ENCODE measurements at regions not wholly inside any gene's neighbourhood (a gene's known extent, or its start where the extent isn't known, plus 50 kb on each side); places are given as distances from the start of the nearest gene placed in this dataset.
"Not testable (repeated sequence)": the region's sequence is repeated elsewhere in the genome, so short reads cannot be mapped to it uniquely, and the experiment has no call there.

DNA sequence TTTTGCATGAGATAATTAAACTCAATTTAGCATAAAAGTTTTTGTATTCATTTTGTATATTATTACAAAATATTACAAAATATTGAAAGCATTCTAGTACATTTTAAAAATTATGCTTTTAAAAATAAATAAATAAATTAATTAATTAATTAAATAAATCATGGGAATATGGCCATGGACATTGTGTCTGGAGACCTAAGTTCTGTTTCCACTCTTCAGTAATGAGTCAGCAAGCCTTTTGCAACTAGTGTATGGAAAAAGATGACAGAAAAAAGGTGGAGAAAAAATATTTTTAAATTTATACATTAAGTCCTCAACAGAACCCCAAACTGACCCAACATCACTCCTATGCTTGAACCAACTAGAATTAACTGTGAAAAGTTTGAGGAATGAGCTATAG, 1187.5 kb upstream of the USP15 start:
- no peak for DNase-seq

DNA sequence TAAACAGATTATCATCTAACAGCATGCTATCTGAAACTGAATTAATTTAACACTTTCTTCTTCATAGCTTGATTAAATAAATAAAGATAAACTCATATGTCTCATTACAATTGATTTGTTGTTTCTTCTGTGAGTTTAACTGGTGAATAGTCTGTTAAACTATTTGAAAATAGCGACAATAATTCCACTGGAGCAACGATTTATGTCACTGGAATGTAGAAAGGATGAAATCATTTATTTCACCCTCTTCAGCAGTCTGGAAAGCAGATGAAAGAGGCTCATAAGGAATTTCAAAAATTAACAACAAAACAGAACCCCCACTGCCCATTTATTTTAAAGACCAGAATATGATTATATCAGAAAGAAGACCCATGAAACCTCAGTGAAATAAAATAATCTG, 1165.1 kb upstream of the USP15 start:
- DNase-seq = no peak

DNA sequence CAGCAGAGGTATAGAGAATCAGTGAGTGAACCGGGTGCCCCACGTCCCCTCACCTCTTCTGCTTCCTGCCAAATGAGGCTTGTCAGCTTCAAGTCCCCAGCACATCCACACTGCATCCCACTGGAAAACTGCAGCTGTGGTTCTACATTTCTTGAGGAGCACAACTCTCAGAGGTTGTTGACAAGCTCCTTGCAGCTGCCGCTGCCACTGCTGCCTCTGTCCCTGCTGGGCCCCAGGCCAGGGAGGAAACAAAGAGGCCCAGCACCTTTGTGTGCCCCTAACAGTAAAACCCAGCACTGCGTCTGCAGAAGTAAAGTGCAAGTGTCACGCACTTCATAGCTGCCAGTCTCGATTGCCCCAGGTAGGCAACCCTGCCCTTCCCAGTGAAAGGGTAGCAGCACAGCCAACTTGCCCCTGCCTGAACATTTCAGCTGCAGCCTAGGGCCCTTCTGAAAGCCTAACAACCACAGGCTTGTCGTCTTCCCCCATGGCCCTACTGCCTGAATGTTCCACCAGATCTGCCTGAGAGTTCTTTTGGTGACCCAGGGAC, 1162.1 kb upstream of the USP15 start:
- no peak for DNase-seq

DNA sequence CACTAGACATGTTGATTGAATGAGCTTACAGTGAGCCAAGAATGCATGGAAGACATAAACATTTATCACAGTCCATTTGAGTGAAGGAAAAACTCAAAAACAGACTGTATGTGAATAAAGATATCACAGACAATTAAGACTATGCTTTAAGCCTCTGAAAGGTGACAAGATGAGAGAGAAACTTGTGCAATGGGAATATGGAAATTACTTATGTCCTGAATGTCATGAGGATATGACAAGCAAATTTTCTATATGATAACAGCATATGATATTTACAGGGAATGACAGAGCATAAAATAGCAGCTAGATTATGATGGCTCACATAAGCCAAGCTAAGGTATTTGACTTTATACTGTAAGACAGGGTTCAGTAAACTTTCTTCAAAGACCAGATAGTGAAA, 1153.1 kb upstream of the USP15 start:
- no peak for DNase-seq

DNA sequence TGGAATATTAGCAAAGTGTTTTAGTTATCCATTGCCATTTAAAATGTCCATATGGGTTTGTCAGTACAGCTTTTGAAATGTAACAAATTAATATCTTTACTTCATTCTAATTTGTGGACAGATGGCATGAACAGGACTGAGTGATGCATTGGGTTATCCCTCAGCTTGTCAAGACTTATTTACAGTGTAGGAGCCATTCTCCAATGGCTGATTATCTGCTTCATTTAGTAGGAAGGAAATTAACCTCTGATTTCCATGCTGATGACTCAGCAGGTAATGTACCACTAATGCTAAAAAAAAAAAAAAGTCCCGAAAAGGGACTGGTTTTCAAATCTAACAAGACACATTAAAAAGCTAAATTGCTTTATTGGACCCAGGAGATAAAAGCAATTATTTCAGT, 1149.0 kb upstream of the USP15 start:
- no peak for DNase-seq

DNA sequence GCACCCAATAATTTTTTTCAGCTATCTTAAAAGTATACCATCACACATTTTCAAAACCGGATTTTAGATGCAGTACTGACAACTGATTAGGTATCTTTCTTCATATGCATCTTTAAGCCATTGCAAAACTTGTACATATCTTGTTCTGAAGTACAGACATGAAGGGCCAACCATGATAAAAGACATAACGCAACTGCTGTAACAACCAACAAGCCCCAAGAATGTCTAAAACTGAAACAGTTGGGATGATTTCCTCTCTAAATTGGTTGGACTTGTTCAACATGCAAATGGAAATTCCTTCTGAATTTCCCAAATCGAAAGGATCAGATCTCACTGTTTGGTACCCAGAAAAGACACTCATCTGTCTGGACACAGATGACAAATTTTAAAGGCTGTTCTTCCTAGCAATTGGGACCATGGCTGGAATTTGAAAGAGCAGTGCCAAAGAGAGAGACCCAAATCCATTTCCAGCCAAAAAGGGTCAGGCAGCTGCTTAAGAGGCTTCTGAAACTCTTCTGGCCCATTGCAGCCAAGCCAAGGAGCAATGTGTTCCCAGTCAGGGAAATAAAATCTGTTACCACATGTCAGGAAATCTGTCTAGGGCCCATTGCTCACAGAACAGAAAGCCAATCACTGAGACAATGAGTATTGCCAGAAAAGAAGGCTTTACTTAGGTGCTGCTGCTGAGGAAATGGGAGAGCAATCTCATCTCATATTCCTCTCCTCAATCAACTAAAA, 1122.4 kb upstream of the USP15 start:
- no peak for DNase-seq

DNA sequence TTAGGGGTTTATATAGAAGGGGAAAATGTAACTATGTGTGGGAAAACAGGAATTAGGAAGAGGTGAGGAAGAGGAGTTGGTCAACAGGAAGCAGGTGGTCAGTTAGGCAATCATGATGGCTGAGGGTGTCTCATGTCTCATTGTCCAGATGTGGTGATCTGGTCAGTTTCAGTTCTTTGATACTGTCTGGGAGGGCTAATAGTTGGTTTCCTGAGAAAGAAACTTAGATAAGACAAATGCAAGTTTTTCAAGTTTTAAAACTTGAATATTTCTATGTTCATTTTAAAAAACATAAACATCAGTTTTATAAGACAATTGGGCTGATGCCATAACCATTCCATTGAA, 1121.8 kb upstream of the USP15 start:
- DNase-seq = no peak

DNA sequence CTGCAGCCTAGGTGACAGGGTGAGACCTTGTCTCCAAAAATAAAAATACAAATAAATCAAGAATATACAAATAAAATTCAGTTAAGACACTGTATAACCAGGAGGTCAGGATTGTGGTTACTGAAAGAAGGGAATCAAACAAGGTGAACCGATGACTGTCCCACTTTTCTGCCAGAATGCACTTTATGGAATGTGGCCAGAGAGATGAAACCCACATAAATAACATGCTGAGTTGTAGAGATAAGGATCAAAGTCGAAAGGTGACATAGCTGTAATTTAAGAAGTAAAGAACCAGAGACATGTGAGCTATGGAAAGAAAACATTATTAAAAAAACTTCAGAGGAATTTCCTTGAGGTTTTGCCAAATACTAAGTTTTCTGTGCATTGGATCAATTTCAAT, 1098.2 kb upstream of the USP15 start:
- DNase-seq = no peak

DNA sequence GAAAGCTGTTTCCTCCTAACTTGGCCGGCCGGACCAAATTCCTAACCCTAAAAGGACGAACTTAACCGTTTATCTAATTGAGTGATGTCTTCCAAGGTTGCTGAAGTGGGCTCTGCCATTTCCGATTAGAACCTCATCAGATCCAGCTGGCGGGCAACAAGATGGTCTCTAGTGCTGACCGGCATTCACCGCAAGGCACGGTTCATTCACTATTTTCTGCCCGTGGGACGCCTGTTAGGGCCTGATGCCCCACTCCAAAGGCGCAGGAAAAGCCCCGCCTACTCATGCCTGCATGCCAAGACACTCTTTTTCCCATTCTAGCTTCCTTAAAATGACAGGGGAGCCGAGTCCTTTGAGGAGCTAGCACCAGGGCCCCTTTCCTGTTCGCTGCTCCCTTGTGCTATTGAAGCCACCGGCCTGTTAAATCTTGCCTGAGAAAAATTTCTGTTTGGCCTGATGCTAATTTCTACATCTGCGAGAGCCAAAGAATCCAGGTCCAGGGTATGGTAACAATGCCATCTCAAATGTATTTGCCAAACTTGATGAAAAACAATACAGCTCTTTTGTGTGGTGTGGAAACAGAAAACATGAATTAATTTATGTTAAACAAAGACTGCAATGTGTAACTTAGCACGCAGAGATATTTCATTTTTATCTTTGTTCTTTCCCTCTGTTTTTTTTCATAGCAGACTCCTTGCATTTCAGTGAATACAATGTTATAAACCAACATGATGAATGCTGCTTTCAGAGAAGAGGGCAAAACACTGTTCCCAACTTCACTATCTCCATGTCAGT, 1071.2 kb upstream of the USP15 start:
- DNase-seq = no peak

DNA sequence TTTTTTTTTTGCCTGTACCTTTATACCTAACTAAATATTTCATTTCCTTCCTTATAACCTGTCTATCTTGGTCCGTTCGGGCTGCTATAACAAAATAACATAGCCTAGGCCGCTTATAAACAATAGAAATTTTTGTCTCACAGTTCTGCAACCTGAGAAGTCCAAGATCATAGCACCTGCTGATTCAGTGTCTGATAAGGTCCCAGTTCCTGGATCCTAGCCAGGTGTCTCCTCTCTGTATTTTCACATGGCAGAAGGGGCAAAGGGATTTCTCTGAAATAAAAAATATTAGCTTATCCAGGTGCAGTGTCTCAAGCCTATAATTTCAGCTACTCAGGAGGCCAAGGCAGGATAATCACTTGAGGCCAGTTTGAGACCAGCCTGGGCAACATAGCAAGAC, 1046.6 kb upstream of the USP15 start:
- DNase-seq = no peak

DNA sequence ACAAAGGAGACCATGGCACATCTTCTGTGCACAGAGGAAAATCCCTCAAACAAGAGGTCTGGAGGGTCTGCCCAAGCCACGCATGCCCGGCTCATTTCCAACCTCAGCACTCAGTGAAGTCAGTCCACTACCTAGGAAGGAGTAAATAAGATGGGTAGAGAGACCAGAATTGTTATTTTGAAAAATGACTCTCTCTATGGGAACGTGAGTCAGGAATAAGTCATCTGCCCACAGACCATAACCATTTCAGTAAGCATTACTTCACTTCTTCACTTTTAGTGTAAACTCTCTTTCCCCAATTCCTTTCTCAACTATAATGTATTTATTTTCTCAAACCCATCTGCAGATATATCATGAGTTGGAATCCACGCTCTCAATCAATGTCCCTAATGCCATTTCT, 1039.9 kb upstream of the USP15 start:
- DNase-seq = no peak

DNA sequence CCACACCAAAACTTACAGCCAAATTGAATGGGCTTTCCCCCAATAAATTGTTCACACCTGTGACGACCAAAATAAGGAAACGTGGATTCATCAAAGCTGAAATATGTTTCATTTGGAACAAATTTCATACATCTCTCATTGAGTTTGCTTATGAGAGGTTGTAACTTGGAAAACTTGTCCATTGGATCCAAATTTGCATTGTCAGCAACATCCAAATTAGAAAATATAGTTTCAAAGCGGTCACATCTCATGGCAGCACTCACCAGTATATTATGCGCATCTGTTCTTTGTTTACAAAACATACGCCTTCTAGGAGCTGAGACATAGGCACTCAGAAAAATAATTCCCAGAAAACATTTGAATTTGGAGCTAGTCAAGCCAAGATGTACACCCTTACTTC, 1028.2 kb upstream of the USP15 start:
- DNase-seq = no peak

DNA sequence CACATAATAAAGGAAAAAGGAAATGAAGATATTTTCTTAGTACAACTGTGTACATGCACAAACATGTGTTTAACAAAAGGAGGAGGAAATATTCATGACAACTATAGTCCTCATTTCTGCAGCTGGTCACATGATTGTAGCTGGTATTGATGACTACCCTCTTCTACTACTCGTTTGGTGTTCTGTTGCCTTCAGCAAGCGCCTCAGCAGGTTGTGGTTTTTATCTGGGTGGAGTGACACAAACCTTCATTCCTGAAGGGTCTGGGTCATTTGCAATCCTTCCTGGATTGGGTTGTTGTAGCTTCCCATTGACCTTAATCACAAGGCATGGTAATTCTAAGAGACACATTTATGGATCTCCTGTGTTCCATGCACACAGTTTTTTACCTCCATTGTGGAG, 1009.9 kb upstream of the USP15 start:
- DNase-seq = no peak

DNA sequence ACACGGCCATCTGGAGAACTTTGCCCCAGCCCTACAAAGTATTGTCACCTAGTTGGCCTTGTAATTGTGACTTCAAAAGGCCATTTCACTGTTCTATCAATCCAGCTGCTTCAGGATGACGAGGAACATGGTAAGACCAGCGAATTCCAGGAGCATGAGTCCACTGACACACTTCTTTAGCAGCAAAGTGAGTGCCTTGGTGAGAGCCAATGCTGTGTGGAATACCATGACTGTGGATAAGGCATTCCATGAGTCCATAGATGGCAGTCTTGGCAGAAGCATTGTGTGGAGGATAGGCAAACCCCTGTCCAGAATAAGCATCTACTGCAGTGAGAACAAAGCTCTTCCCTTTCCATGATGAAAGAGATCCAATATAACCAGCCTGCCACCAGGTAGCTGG, 1009.1 kb upstream of the USP15 start:
- DNase-seq = no peak

DNA sequence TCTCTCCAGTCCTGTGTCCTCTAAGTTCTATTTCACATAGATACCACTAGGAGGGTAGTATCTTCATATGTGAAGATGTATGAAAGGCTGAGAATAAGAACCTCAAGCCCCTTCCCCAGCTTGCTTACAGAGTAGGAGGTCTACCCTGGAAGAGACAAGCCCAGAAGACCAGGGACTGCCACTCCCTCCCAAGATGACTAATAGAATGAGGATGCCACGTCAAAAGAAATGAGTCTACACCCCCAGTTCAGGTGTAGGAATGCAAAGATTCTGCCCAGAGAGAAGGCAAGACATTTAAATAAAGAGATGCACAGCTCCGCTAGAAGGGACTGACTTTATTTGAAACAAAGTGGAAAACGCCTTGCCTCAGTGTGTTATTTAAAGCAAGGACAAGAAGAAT, 1006.0 kb upstream of the USP15 start:
- DNase-seq = no peak

DNA sequence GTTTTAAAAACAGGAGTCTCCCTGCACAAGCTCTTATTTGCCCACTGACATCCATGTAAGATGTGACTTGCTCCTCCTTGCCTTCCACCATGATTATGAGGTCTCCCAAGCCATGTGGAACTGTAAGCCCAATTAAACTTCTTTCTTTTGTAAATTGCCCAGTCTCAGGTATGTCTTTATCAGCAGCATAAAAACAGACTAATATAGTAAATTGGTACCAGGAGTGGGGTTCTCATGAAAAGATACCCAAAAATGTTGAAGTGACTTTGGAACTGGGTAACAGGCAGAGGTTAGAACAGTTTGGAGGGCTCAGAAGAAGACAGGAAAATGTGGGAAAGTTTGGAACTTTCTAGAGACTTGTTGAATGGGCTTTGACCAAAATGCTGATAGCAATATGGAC, 995.9 kb upstream of the USP15 start:
- DNase-seq = not testable (repeated sequence)

DNA sequence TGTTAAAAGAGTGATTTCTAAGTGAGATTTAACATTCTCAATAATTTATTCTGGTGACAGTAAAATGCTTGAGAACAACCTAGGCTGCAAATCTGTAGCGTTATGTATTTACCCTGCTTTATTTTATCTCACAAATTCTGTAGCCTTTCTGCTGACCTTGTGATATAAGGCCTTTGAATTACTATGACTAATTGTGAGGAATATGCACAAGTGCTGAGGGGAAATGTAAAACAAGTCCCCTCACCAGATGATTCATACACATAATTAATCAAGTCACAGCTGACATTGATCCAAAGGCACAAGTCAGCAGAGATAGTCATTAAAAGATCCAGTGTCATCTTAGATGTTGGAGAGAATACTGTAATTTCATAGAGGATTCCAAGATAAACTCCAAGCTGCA, 992.7 kb upstream of the USP15 start:
- no peak for DNase-seq

DNA sequence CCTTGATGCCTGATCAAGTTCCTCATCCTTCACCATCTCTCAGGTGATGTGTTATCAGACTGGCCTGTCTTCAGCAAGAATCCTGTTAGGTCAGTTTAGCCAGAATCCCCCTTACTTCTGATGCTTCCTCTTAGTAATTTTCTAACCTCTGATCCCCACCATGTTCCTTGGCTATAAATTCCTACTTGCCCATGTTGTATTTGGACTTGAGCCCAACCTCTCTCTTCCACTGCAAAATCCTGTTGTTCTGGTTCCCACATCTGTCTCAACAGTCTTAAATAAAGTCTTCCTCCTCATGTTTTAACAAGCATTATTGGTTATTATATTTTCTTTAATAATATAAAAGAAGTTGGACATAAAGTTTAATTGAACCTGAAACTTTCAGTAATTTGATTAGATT, 987.8 kb upstream of the USP15 start:
- DNase-seq = no peak

DNA sequence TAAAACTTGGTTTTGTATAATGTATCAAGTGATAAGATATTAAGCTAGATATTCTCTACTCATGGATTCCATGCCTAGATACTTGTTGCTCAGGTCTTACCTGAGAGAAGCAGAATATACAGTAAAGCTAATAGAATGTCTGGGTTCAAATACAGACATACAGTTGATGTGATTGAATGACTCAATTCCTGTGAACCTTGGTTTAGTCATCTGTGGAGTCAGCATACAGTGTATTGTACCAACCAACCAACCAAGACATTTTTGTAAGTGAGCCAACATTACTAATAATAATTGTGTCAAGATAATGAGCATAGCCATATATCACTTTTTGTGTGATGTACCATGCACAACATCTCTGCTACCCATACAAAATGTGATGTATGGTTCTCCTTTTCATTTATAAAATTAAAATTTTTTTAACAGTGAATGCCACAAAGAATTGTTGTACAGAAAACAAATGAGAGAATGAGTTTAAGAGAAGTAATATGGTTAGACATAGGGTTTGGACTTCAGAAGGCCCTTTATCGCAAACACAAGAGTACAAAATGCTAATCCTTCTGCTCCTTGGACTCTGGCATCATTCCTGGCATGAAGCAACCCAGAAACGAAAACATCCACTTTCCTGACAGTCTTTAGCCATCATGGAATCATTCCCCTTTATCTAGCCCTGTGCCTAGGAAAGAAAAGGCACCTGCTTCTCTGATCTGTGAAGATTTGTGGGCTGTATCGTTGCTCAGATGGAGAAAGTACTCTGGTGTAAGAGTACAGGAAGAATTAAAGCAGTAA, 977.2 kb upstream of the USP15 start:
- DNase-seq = no peak

DNA sequence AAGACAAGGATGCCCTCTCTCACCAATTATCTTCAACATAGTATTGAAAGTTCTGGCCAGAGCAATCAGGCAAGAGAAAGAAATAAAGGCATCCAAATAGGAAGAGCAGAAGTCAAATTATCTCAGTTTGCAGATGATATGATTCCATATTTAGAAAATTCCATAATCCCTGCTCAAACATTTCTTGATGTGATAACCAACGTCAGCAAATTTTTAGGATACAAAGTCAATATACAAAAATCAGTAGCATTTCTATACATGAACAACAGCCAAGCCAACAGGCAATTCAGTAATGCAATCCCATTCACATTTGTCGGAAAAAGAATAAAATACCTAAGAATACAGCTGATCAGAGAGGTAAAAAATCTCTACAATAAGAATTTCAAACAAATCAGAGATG, 969.7 kb upstream of the USP15 start:
- DNase-seq = no peak

DNA sequence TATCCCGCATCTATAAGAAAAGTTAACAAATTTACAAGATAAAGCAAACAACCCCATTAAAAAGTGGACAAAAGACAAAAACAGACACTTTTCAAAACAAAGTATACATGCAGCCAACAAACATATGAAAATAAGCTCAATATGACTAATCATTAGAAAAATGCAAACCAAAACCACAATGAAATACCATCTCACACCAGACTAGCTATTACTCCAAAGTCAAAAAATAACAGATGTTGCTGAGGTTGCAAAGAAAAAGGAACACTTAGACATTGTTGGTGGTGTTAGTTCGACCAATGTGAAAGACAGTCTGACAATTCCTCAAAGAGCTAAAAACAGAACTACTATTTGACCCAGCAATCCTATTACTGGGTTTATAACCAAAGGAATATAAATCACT, 968.6 kb upstream of the USP15 start:
- DNase-seq = no peak

DNA sequence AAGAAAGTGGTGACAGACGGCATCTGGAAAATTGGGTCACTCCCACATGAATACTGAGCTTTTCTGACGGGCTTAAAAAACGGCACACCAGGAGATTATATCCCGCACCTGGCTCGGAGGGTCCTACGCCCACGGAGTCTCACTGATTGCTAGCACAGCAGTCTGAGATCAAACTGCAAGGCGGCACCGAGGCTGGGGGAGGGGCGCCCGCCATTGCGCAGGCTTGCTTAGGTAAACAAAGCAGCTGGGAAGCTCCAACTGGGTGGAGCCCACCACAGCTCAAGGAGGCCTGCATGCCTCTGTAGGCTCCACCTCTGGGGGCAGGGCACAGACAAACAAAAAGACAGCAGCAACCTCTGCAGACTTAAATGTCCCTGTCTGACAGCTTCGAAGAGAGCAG, 966.2 kb upstream of the USP15 start:
- DNase-seq = not testable (repeated sequence)

DNA sequence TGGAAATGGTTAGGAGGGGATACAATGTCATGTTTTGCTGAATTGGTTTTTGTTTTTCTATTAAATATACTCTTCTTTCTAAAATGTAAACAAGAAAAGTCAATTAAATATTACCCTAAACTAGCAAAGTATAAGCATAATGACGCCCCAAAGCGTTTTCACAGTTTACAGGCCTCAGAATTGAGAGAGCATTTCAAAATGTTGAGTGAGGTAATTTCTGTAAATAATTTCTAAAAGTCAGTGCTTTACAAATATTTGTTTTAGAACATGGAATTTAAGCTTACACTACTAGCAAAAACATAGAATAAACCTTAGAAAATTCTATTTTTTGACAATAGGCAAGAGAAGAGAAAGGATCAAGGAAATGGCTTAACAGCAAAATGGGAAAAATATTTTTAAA, 958.4 kb upstream of the USP15 start:
- no peak for DNase-seq

Data from occipital lobe (tissue), 1 donor.